ENCODE measurements at regions not wholly inside any gene's neighbourhood (a gene's known extent, or its start where the extent isn't known, plus 50 kb on each side); places are given as distances from the start of the nearest gene placed in this dataset.
"Not testable (repeated sequence)": the region's sequence is repeated elsewhere in the genome, so short reads cannot be mapped to it uniquely, and the experiment has no call there.

GRCh38 chr10:28393956-28394568, 91.2 kb upstream of the MPP7 start:
- Histone ChIP-seq H3K36me3 (ENCODE audit: insufficient read depth, insufficient read length, low read length) (no peaks in the 10 kb centered on the region), H3K4me3 (ENCODE audit: insufficient read length, low read depth) (no peak overlapping the region), H3K9me3 (ENCODE audit: insufficient read depth, low read length) (0 out of 2 replicates have a peak, but pooled peaks cover 5% of the 10 kb centered on the region), H3K27me3 (ENCODE audit: insufficient read depth, insufficient read length) (no peaks in the 10 kb centered on the region), H3K4me1 (ENCODE audit: insufficient read depth, insufficient read length) (no peaks in the 10 kb centered on the region), H3K9ac (ENCODE audit: insufficient read length, low read depth) (no peak overlapping the region)
- TF ChIP-seq ZNF274 (IDR thresholded peaks at IDR 0.05; ENCODE audit: low read depth, low read length) (no peak), YY1 (IDR thresholded peaks at IDR 0.05; ENCODE audit: insufficient read depth, insufficient read length) (no peak), SUZ12 (IDR thresholded peaks at IDR 0.05; ENCODE audit: extremely low read depth, insufficient read depth, insufficient read length) (no peak)
- DNase-seq (ENCODE audit: low read depth, low spot score) = peak; percentile 68

GRCh38 chr10:28396331-28396730, 93.5 kb upstream of the MPP7 start:
- TF ChIP-seq YY1 (IDR thresholded peaks at IDR 0.05; ENCODE audit: insufficient read depth, insufficient read length) = no peak
- no peak for TF ChIP-seq ZNF274 (IDR thresholded peaks at IDR 0.05; ENCODE audit: low read depth, low read length)
- no peak for TF ChIP-seq SUZ12 (IDR thresholded peaks at IDR 0.05; ENCODE audit: extremely low read depth, insufficient read depth, insufficient read length)
- Histone ChIP-seq H3K4me1 (ENCODE audit: insufficient read depth, insufficient read length) (no peaks in the 10 kb centered on the region), H3K36me3 (ENCODE audit: insufficient read depth, insufficient read length, low read length) (no peaks in the 10 kb centered on the region), H3K4me3 (ENCODE audit: insufficient read length, low read depth) (no peak overlapping the region), H3K9me3 (ENCODE audit: insufficient read depth, low read length) (0 out of 2 replicates have a peak, but pooled peaks cover 5% of the 10 kb centered on the region), H3K27me3 (ENCODE audit: insufficient read depth, insufficient read length) (no peaks in the 10 kb centered on the region), H3K9ac (ENCODE audit: insufficient read length, low read depth) (no peak overlapping the region)
- DNase-seq (ENCODE audit: low read depth, low spot score) = no peak

GRCh38 chr10:28397229-28397628, 94.4 kb upstream of the MPP7 start:
- Histone ChIP-seq H3K27me3 (ENCODE audit: insufficient read depth, insufficient read length) (no peaks in the 10 kb centered on the region), H3K36me3 (ENCODE audit: insufficient read depth, insufficient read length, low read length) (no peaks in the 10 kb centered on the region), H3K4me3 (ENCODE audit: insufficient read length, low read depth) (no peak overlapping the region), H3K4me1 (ENCODE audit: insufficient read depth, insufficient read length) (no peaks in the 10 kb centered on the region), H3K9ac (ENCODE audit: insufficient read length, low read depth) (no peak overlapping the region), H3K9me3 (ENCODE audit: insufficient read depth, low read length) (0 out of 2 replicates have a peak, but pooled peaks cover 5% of the 10 kb centered on the region)
- TF ChIP-seq ZNF274 (IDR thresholded peaks at IDR 0.05; ENCODE audit: low read depth, low read length) = no peak
- TF ChIP-seq YY1 (IDR thresholded peaks at IDR 0.05; ENCODE audit: insufficient read depth, insufficient read length) = no peak
- TF ChIP-seq SUZ12 (IDR thresholded peaks at IDR 0.05; ENCODE audit: extremely low read depth, insufficient read depth, insufficient read length) = no peak
- no peak for DNase-seq (ENCODE audit: low read depth, low spot score)

GRCh38 chr10:28400176-28400575, 97.3 kb upstream of the MPP7 start:
- H3K4me1 ChIP-seq (ENCODE audit: insufficient read depth, insufficient read length) = no peaks in the 10 kb centered on the region
- H3K9me3 ChIP-seq (ENCODE audit: insufficient read depth, low read length) = 0 out of 2 replicates have a peak, but pooled peaks cover 5% of the 10 kb centered on the region
- no peaks in the 10 kb centered on the region for H3K36me3 ChIP-seq (ENCODE audit: insufficient read depth, insufficient read length, low read length)
- no peak for DNase-seq (ENCODE audit: low read depth, low spot score)
- TF ChIP-seq ZNF274 (IDR thresholded peaks at IDR 0.05; ENCODE audit: low read depth, low read length) = no peak
- no peak overlapping the region for H3K4me3 ChIP-seq (ENCODE audit: insufficient read length, low read depth)
- no peak overlapping the region for H3K9ac ChIP-seq (ENCODE audit: insufficient read length, low read depth)
- no peaks in the 10 kb centered on the region for H3K27me3 ChIP-seq (ENCODE audit: insufficient read depth, insufficient read length)

GRCh38 chr10:28400681-28401080, 97.8 kb upstream of the MPP7 start:
- H3K36me3 ChIP-seq (ENCODE audit: insufficient read depth, insufficient read length, low read length) = no peaks in the 10 kb centered on the region
- no peak overlapping the region for H3K4me3 ChIP-seq (ENCODE audit: insufficient read length, low read depth)
- H3K27me3 ChIP-seq (ENCODE audit: insufficient read depth, insufficient read length) = no peaks in the 10 kb centered on the region
- no peak overlapping the region for H3K9ac ChIP-seq (ENCODE audit: insufficient read length, low read depth)
- no peak for DNase-seq (ENCODE audit: low read depth, low spot score)
- TF ChIP-seq YY1 (IDR thresholded peaks at IDR 0.05; ENCODE audit: insufficient read depth, insufficient read length) = no peak
- no peak for TF ChIP-seq SUZ12 (IDR thresholded peaks at IDR 0.05; ENCODE audit: extremely low read depth, insufficient read depth, insufficient read length)
- no peak for TF ChIP-seq ZNF274 (IDR thresholded peaks at IDR 0.05; ENCODE audit: low read depth, low read length)
- 0 out of 2 replicates have a peak, but pooled peaks cover 5% of the 10 kb centered on the region for H3K9me3 ChIP-seq (ENCODE audit: insufficient read depth, low read length)
- H3K4me1 ChIP-seq (ENCODE audit: insufficient read depth, insufficient read length) = no peaks in the 10 kb centered on the region

- H3K9ac ChIP-seq (ENCODE audit: insufficient read length, low read depth) = not testable (repeated sequence)
Measured at GRCh38 chr10:28402611-28403073, 99.8 kb upstream of the MPP7 start.

GRCh38 chr10:28403090-28403489, 100.2 kb upstream of the MPP7 start:
- H3K9ac ChIP-seq (ENCODE audit: insufficient read length, low read depth) = no peak overlapping the region
- DNase-seq (ENCODE audit: low read depth, low spot score) = no peak
- no peaks in the 10 kb centered on the region for H3K36me3 ChIP-seq (ENCODE audit: insufficient read depth, insufficient read length, low read length)
- no peaks in the 10 kb centered on the region for H3K27me3 ChIP-seq (ENCODE audit: insufficient read depth, insufficient read length)
- no peaks in the 10 kb centered on the region for H3K4me1 ChIP-seq (ENCODE audit: insufficient read depth, insufficient read length)
- TF ChIP-seq SUZ12 (IDR thresholded peaks at IDR 0.05; ENCODE audit: extremely low read depth, insufficient read depth, insufficient read length) (no peak), YY1 (IDR thresholded peaks at IDR 0.05; ENCODE audit: insufficient read depth, insufficient read length) (no peak), ZNF274 (IDR thresholded peaks at IDR 0.05; ENCODE audit: low read depth, low read length) (no peak)
- H3K4me3 ChIP-seq (ENCODE audit: insufficient read length, low read depth) = no peak overlapping the region
- no peaks in the 10 kb centered on the region for H3K9me3 ChIP-seq (ENCODE audit: insufficient read depth, low read length)

More at GRCh38 chr10:28402611-28403073, 99.8 kb upstream of the MPP7 start:
- not testable (repeated sequence) for H3K36me3 ChIP-seq (ENCODE audit: insufficient read depth, insufficient read length, low read length); H3K27me3 ChIP-seq (ENCODE audit: insufficient read depth, insufficient read length); H3K4me3 ChIP-seq (ENCODE audit: insufficient read length, low read depth); DNase-seq (ENCODE audit: low read depth, low spot score); H3K4me1 ChIP-seq (ENCODE audit: insufficient read depth, insufficient read length); H3K9me3 ChIP-seq (ENCODE audit: insufficient read depth, low read length)
